22Rv1 (cell line): ENCODE measurements at regions not wholly inside any gene's neighbourhood (a gene's known extent, or its start where the extent isn't known, plus 50 kb on each side); places are given as distances from the start of the nearest gene placed in this dataset.

ENCODE experiments used
- CTCF ChIP-seq: fragments of 450-650 bp; IDR thresholded peaks from 2 replicates; pipeline ENCODE4 v1.5.1; 2017; ENCODE audit warnings: mild to moderate bottlenecking
- ZFX ChIP-seq: fragments of 450-650 bp; IDR thresholded peaks from 2 replicates; pipeline ENCODE4 v1.6.1; 2017; ENCODE audit warnings: antibody characterized with exemption, borderline replicate concordance

DNA sequence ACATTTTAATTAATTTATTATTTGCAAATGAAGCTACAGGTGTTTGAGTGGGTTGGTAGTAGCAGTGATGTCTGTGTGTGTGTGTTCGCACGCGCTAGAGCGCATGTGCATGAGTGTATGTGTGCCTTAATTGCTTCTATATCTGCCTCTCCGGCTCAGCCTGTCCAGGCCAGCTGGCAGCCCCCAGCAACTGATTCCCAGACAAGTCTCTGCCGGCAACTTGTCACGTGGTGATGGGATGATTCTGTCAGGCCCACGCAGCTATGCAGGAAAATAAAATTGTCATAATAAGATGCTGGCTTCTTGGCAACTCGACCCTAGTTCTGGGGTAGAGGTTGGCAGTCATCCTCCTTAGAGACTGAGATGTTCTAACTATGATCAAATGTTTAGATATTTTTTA lies 712.8 kb upstream of the SOX9 start:
- TF ChIP-seq CTCF (no peak), ZFX (no peak)
